Mononuclear cell (primary cell): ENCODE measurements at regions not wholly inside any gene's neighbourhood (a gene's known extent, or its start where the extent isn't known, plus 50 kb on each side); places are given as distances from the start of the nearest gene placed in this dataset.

ENCODE experiments used
- H3K27me3 ChIP-seq: 2 replicates; pipeline ENCODE4 v1.6.0; 2011; ENCODE audit warnings: low read length, control low read depth; ENCODE audit not compliant: insufficient read depth
- H3K4me1 ChIP-seq: 2 replicates; pipeline ENCODE4 v1.5.1; 2011; ENCODE audit warnings: mild to moderate bottlenecking, low read length, control low read depth; ENCODE audit not compliant: insufficient read depth
- H3K4me3 ChIP-seq: 2 replicates; pipeline ENCODE4 v1.5.1; 2011; ENCODE audit warnings: mild to moderate bottlenecking, low read length, moderate library complexity
- H3K9me3 ChIP-seq: 2 replicates; pipeline ENCODE4 v1.5.1; 2011; ENCODE audit warnings: low read depth, mild to moderate bottlenecking, control low read depth, low read length

- Histone ChIP-seq H3K9me3 (no peaks in the 10 kb centered on the region), H3K4me1 (no peaks in the 10 kb centered on the region)
These were observed 1036.6 kb downstream of the NAALADL2 start for GRCh38 chr3:175895731-175896130.

DNA sequence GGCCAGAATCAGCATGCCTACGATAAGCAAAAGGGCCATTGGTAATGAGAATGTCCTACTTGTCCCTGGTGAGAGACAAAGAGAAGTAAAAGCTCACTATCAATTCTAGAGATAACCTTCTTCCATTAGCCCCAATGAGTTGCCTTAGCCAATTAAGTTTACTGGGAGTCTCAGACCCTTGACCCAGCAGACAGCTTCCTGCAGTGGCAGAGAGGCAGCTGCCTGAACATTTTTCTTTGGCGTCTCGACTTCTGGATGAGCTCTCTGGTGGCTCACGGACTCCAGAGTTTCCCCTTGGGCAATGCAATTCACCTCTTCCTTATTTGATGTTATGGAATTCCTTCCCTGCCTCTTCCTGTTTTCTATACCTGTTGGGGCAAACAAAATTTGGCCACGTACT lies 1034.4 kb downstream of the NAALADL2 start:
- no peak overlapping the region for H3K4me3 ChIP-seq
- H3K4me1 ChIP-seq, result no peaks in the 10 kb centered on the region

More at GRCh38 chr3:175895731-175896130, 1036.6 kb downstream of the NAALADL2 start:
- no peak overlapping the region for H3K4me3 ChIP-seq
- H3K27me3 ChIP-seq, result no peaks in the 10 kb centered on the region

GRCh38 chr3:175890066-175890465 lies 1030.9 kb downstream of the NAALADL2 start:
- no peaks in the 10 kb centered on the region for H3K27me3 ChIP-seq
- no peak overlapping the region for H3K4me3 ChIP-seq
- peaks cover 10% of the 10 kb centered on the region for H3K9me3 ChIP-seq
- no peaks in the 10 kb centered on the region for H3K4me1 ChIP-seq

More for the DNA sequence above, 1034.4 kb downstream of the NAALADL2 start:
- no peaks in the 10 kb centered on the region for H3K27me3 ChIP-seq
- H3K9me3 ChIP-seq, result peaks cover 1% of the 10 kb centered on the region

GRCh38 chr3:175885231-175885766 lies 1026.2 kb downstream of the NAALADL2 start:
- H3K4me1 ChIP-seq, result no peaks in the 10 kb centered on the region
- H3K27me3 ChIP-seq, result no peaks in the 10 kb centered on the region
- peaks cover 21% of the 10 kb centered on the region for H3K9me3 ChIP-seq
- no peak overlapping the region for H3K4me3 ChIP-seq

DNA sequence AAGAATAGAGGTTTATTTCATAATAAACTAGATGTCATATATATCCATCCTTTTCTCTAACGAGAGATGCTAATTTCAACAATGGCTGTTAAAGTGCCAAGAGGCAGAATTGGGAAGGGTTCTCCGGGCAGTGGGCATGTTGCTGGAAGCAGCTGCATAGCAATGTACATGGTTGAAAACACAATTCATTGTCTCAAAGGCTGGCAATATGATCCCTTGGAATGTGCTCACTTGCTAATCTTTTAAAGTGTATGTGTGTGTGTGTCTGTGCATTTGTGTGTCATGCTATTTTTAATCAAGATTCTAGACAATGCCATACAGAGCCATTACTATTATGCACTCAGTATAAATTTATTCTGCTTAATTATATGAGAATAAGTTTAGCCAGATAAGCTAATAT lies 1020.3 kb downstream of the NAALADL2 start:
- no peaks in the 10 kb centered on the region for H3K4me1 ChIP-seq
- no peaks in the 10 kb centered on the region for H3K27me3 ChIP-seq

GRCh38 chr3:175869404-175869803 lies 1010.3 kb downstream of the NAALADL2 start:
- no peaks in the 10 kb centered on the region for H3K4me1 ChIP-seq
- no peak overlapping the region for H3K4me3 ChIP-seq
- H3K9me3 ChIP-seq, result no peaks in the 10 kb centered on the region
- H3K27me3 ChIP-seq, result no peaks in the 10 kb centered on the region

More for the DNA sequence above, 1020.3 kb downstream of the NAALADL2 start:
- Histone ChIP-seq H3K9me3 (peaks cover 11% of the 10 kb centered on the region), H3K4me3 (no peak overlapping the region)

DNA sequence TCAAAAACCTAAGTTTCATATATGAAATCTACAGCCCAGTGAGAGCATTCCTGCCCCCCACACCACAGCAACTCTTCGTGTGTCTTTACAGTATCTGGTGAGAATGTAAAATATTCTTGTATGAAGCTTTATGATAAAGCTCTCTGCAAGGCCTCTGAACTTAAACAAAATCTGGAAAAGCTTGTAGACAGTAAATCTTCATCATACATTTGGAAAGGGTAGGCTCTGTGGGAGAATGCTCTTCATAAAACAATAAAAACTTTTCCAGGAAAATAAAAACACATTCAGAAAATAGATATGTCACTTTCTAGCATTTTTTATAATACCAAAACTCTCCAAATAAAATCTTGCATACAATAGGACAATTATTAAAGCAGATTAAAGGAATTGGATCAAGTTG lies 1009.5 kb downstream of the NAALADL2 start:
- Histone ChIP-seq H3K27me3 (no peaks in the 10 kb centered on the region), H3K9me3 (no peaks in the 10 kb centered on the region), H3K4me1 (no peaks in the 10 kb centered on the region), H3K4me3 (no peak overlapping the region)

GRCh38 chr3:175865724-175866123 lies 1006.6 kb downstream of the NAALADL2 start:
- H3K4me3 ChIP-seq, result no peak overlapping the region
- no peaks in the 10 kb centered on the region for H3K4me1 ChIP-seq
- H3K9me3 ChIP-seq, result no peaks in the 10 kb centered on the region
- no peaks in the 10 kb centered on the region for H3K27me3 ChIP-seq

- Histone ChIP-seq H3K4me1 (no peaks in the 10 kb centered on the region), H3K4me3 (no peak overlapping the region), H3K27me3 (no peaks in the 10 kb centered on the region), H3K9me3 (no peaks in the 10 kb centered on the region)
These were observed 1002.8 kb downstream of the NAALADL2 start for GRCh38 chr3:175861916-175862315.
